DMS53 (cell line): ENCODE measurements at regions not wholly inside any gene's neighbourhood (a gene's known extent, or its start where the extent isn't known, plus 50 kb on each side); places are given as distances from the start of the nearest gene placed in this dataset.

Experiments
- DNase-seq: peaks from one replicate; lab custom pipeline; 2025; lab: John Stamatoyannopoulos, UW

DNA sequence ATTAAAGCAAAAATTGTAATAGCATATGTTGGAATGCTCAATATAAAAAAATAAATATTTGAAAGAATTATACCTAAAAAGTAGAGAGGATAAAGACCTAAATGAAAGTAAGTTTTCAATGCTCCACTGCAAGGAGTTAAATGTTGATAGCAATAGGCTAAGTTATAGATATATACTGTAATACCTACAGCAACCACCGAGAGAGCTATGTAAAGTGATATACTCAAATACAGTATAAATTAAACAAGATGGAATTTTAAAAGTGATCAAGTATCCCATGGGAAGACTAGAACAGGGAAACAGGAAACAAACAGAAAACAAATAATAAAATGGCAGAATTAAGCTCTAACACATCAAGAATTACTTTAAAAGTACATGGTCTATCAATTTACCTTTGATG lies 73.9 kb downstream of the CASP3 start:
- no peak for DNase-seq

- DNase-seq = no peak
These were observed 74.4 kb downstream of the CASP3 start for GRCh38 chr4:184574861-184575260.

DNA sequence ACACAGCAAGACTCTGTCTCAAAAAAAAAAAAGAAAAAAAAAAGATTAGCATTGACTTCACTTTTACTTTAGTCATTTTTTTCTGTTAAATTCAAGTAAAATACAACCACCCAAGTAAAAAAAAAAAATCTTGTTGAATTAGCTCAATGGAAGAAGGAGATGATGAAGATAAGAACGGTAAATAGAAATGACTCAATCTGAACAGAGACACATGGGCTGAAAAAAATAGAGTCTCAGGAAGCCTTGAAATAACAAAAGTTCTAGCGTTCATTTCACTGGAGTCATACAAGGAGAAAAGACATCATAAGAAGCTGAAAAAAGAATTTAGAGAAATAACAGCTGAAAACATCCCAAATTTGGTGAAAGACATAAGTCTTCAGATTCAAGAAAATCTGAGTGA lies 75.5 kb downstream of the CASP3 start:
- DNase-seq = no peak

- no peak for DNase-seq
These were observed 80.5 kb downstream of the CASP3 start for GRCh38 chr4:184568770-184569169.

GRCh38 chr4:184563621-184564020 lies 85.6 kb downstream of the CASP3 start:
- no peak for DNase-seq

DNA sequence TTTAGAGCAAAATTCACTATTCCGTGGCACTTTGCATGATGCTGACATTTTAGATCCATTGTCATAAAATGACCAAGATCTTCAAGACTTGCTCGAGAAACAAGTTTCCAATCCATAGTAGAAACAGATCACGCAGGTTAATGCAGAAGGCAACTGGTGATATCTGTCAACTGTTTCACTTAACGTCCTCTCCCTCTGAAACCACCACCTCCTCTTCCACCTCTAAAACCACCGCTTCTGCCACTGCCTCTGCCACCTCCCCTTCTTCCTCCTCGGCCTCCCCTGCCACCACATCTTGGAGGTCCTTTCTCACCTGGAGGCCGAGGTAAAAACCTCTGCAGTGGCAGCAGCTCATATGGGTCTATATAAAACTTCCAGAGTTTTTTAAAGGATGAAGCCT lies 84.6 kb upstream of the IRF2 start:
- no peak for DNase-seq

DNA sequence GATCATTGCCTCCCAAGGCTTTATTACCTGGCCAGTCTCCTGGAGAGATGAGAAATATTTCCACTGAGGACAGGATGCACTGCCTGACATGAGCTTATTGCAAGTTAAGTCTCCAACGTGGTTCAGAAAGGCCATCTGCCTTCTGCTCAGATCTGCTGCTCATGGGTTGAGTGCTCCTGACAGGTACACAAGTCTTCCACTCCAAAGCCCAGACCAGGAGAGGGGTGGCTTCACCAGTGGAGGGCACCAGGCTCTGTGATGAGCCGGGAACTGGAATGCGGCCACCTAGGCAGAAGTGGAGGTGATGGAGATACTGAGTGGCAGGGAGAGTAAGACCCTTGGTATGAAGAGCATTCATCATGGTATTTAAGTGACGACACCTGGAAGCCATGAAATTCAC lies 79.5 kb upstream of the IRF2 start:
- no peak for DNase-seq

GRCh38 chr4:184550476-184550875 lies 76.1 kb upstream of the IRF2 start:
- DNase-seq = no peak

DNA sequence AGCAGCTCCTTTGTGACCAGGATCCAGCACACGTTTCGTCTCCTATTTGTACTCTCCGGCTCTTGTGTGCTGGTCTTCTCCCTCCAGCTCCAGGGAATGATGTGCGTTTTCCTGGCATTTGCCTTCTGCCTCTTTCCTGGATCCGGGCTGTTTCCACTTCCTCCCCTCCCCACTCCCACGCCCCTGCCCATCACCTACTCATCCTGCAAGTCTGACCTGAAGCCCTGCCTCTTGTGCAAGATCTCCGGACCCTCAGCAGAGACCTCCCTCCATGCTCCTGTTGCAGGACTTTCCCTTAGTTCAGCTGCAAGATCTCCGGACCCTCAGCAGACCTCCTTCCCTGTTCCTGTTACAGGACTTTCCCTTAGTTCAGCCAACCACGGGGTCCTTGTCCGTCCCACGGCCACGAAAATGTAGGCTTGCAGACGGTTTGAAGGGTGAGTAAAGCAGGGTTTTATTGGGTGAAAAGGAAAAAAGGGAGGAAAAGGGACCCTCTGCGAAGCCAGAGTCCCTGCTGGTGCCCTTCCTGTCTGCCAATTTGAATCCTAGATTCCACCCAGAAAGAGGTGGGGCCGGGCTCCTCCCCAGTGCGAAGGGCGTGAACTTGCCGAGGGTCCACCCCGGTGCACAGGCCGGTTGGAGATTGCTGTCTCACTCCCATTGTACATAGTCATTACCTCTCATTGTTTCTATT lies 74.4 kb upstream of the IRF2 start:
- no peak for DNase-seq

DNA sequence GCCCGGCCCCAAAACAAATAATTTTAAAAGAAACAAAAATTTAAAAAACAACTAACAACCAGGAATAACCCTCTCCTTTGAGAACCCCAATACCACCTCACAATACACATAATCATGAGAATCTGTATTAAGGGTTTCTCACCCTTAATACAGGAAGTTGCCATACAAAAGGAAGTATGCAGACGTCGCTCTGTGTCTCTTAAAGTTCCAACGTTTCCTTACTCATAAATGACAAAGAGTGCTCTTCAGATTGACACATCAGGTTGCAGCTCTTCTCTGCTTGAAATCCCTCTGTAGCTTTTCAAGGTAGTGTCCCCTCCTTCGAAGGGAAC lies 73.9 kb upstream of the IRF2 start:
- DNase-seq = no peak

- no peak for DNase-seq
These were observed 70.5 kb upstream of the IRF2 start for GRCh38 chr4:184544788-184545409.

DNA sequence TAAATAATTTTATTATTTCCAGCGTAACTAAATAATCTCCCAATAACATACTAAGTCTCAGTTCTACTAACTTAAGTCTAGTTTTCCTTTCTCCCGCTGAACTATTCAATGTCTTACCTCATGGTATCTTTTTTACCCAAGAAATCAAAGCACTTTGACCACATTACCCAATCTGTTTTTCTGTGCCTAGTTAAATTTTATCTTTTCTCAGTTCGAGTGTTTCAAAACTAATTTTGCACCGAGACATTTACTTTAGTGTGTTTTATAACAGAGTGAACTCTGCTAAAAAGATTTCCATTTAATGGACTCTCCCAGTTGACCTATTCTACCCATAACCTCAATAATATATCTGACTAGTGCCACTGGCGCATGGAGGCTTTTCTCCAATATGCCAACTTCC lies 67.6 kb upstream of the IRF2 start:
- DNase-seq = no peak

GRCh38 chr4:184540307-184540706 lies 66.0 kb upstream of the IRF2 start:
- no peak for DNase-seq

DNA sequence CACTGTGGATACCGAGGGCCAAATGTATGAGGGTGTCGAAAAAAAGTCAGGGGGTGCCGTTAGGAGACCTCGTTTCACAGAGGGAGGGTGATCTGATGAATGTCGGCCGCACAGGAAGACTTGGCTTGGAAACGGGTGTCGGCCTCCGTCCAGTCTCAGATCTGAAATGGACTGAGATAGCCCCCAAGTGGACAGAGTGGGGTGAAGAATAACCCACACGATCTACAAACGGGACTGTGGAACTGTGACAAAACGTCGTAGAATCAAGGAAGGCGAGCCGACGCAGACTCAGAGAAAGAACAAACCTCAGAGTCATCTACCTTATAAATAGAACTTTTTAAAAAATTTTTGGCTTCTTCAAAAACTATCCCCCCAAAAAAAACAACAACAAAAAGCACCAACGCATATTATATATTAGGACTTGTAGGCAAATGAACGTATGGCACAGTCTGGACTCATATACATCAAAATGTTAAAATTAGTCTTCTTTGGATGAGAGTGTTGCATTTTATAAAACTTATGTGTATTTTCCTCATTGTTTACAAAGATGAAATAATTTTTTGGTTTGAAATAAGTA lies 63.8 kb upstream of the IRF2 start:
- peak; percentile 90 for DNase-seq

GRCh38 chr4:184537269-184538022 lies 63.1 kb upstream of the IRF2 start:
- DNase-seq = peak; percentile 95

GRCh38 chr4:184536881-184537248 lies 62.5 kb upstream of the IRF2 start:
- no peak for DNase-seq

GRCh38 chr4:184536065-184536880 lies 61.9 kb upstream of the IRF2 start:
- no peak for DNase-seq

DNA sequence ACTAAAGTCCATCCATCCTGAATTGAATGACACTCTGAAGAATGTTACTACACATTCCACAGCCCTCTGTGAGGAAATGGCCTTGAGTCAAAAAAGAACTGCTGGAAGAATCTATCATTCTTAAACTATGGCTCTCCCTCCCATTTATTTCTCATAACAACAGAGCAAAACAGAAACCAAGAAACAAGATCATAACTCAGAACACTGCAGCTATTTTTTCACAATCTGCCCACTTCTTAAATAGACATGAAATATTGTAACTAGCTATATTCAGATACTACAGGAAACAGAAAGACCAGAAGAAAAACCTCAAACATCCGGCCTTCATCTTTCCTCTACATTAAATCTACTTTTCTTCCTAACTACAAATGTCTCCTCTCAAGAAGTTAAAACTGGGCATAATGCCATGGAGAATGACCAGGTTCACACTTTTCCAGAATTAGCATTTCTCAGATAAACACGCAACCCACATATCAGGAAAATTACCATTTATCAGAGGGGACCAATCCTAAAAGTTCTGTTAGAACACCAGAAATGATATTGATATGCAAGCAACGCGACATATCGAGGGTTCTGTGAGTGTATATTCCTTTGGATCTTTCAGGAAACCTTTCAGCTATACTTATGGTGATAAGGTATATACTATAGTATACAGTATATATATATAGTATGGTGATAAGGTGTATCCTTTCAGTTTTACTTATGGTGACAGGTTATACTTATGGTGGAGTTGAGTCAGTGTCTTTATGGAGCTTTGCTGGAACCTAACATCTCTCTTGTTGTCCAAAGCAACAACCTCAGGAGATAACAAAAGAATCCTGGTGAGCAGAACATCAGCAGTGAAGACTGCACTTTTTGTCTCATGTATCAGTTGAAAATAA lies 60.4 kb upstream of the IRF2 start:
- no peak for DNase-seq

GRCh38 chr4:184533908-184534307 lies 59.6 kb upstream of the IRF2 start:
- DNase-seq = no peak

DNA sequence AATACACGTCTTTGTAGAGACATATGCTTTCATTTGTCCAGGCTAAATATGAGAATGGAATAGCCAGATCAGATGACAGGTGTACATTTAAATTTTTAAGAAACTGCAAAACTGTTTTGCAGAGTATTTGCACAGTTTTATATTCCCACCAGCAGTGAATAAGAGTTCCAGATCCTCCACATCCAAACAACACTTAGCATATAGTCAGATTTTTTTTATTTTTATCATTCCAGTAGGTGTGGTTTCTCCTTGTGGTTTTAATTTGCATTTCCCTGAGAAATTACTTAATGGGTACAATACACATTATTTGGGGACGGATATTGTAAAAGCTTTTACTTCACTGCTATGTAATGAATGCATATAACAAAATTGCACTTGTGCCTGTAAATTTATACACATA lies 56.7 kb upstream of the IRF2 start:
- no peak for DNase-seq

DNA sequence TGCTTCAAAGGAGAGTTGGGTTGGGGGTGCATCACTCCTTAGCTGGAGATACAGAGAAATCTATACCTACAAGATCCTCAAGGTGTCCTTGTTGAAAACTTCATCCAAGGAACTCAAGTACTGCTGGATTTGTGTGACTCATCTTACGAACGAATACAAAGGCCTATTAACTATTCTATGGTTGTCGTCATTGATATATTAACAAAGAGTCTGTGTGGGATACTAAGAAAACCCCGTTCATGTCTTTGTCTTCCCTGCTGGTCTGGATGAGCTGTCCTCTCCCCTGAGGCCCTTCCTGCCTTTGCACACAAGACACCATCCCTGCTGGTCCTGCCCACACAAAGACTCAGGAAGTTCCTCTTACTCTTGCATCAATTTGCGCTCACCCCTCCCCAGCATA lies 54.9 kb upstream of the IRF2 start:
- no peak for DNase-seq
